ENCODE measurements at regions not wholly inside any gene's neighbourhood (a gene's known extent, or its start where the extent isn't known, plus 50 kb on each side); places are given as distances from the start of the nearest gene placed in this dataset.
"Not testable (repeated sequence)": the region's sequence is repeated elsewhere in the genome, so short reads cannot be mapped to it uniquely, and the experiment has no call there.

- Mint-ChIP-seq H3K27me3 (ENCODE audit: low read depth in 2 of 2) (peaks cover 16 to 23% of the 10 kb centered on the region in 2 donors), H3K4me1 (peaks cover 7 to 19% of the 10 kb centered on the region in 2 donors)
- H3K36me3 Mint-ChIP-seq; H3K4me3 Mint-ChIP-seq; H3K9me3 ChIP-seq (ENCODE audit: control insufficient read depth, insufficient read depth, low read length); H3K9me3 Mint-ChIP-seq; intact Hi-C loops (cut with micrococcal nuclease); H3K36me3 ChIP-seq (ENCODE audit: control insufficient read depth, insufficient read depth, low read length); H3K27me3 ChIP-seq (ENCODE audit: control insufficient read depth, insufficient read depth, low read length); H3K27ac ChIP-seq (ENCODE audit: low read length); H3K4me3 ChIP-seq (ENCODE audit: low read length); ATAC-seq; H3K27ac Mint-ChIP-seq: not testable (repeated sequence)
- DNase-seq, result peak in 1 of 2 donors; percentile 1
- peaks cover 15% of the 10 kb centered on the region for H3K4me1 ChIP-seq (ENCODE audit: control insufficient read depth, insufficient read depth, low read length)
- WGBS (ENCODE audit: insufficient coverage), result 60% methylated on average over 15 of the region's 21 CpGs
These were observed 117.3 kb downstream of the PPIAL4A start for GRCh38 chr1:121006826-121007225.

- peak overlapping the region; percentile 69 for H3K4me3 Mint-ChIP-seq
- peak in 1 of 2 donors; percentile 2 for DNase-seq
- H3K4me1 ChIP-seq (ENCODE audit: control insufficient read depth, insufficient read depth, low read length), result peaks cover 15% of the 10 kb centered on the region
- H3K9me3 Mint-ChIP-seq; intact Hi-C loops (cut with micrococcal nuclease); H3K27ac Mint-ChIP-seq; H3K27ac ChIP-seq (ENCODE audit: low read length); H3K27me3 ChIP-seq (ENCODE audit: control insufficient read depth, insufficient read depth, low read length); H3K4me3 ChIP-seq (ENCODE audit: low read length); ATAC-seq; H3K36me3 ChIP-seq (ENCODE audit: control insufficient read depth, insufficient read depth, low read length); H3K9me3 ChIP-seq (ENCODE audit: control insufficient read depth, insufficient read depth, low read length); H3K36me3 Mint-ChIP-seq: not testable (repeated sequence)
- H3K4me1 Mint-ChIP-seq, result peaks cover 7 to 19% of the 10 kb centered on the region in 2 donors
- 40% methylated on average over 6 of the region's 10 CpGs for WGBS (ENCODE audit: insufficient coverage)
- peaks cover 16 to 23% of the 10 kb centered on the region in 2 donors for H3K27me3 Mint-ChIP-seq (ENCODE audit: low read depth in 2 of 2)
These were observed 118.2 kb downstream of the PPIAL4A start for GRCh38 chr1:121007755-121008154.

GRCh38 chr1:121008512-121009215 lies 119.1 kb downstream of the PPIAL4A start:
- H3K27ac ChIP-seq (ENCODE audit: low read length); H3K4me3 ChIP-seq (ENCODE audit: low read length); H3K9me3 ChIP-seq (ENCODE audit: control insufficient read depth, insufficient read depth, low read length); H3K27ac Mint-ChIP-seq; H3K27me3 ChIP-seq (ENCODE audit: control insufficient read depth, insufficient read depth, low read length); intact Hi-C loops (cut with micrococcal nuclease); H3K36me3 ChIP-seq (ENCODE audit: control insufficient read depth, insufficient read depth, low read length); H3K36me3 Mint-ChIP-seq; H3K9me3 Mint-ChIP-seq: not testable (repeated sequence)
- peaks cover 7 to 19% of the 10 kb centered on the region in 2 donors for H3K4me1 Mint-ChIP-seq
- 11% methylated on average over 32 of the region's 46 CpGs for WGBS (ENCODE audit: insufficient coverage)
- H3K27me3 Mint-ChIP-seq (ENCODE audit: low read depth in 2 of 2), result peaks cover 16 to 24% of the 10 kb centered on the region in 2 donors
- DNase-seq (peak in 1 of 2 donors; percentile 23), ATAC-seq (peak in 2 of 3 donors; percentile 10 to 12)
- peaks cover 15% of the 10 kb centered on the region for H3K4me1 ChIP-seq (ENCODE audit: control insufficient read depth, insufficient read depth, low read length)
- peak overlapping the region; percentile 80 for H3K4me3 Mint-ChIP-seq

GRCh38 chr1:121009216-121010057 lies 119.9 kb downstream of the PPIAL4A start:
- peak; percentile 37 to 65 (median 38) for ATAC-seq
- intact Hi-C loops (cut with micrococcal nuclease); H3K36me3 Mint-ChIP-seq; H3K36me3 ChIP-seq (ENCODE audit: control insufficient read depth, insufficient read depth, low read length); H3K4me3 ChIP-seq (ENCODE audit: low read length); H3K9me3 Mint-ChIP-seq; H3K27ac Mint-ChIP-seq; H3K9me3 ChIP-seq (ENCODE audit: control insufficient read depth, insufficient read depth, low read length); H3K27ac ChIP-seq (ENCODE audit: low read length); H3K27me3 ChIP-seq (ENCODE audit: control insufficient read depth, insufficient read depth, low read length): not testable (repeated sequence)
- Mint-ChIP-seq H3K27me3 (ENCODE audit: low read depth in 2 of 2) (peaks cover 16 to 26% of the 10 kb centered on the region in 2 donors), H3K4me1 (peaks cover 7 to 19% of the 10 kb centered on the region in 2 donors), H3K4me3 (peak overlapping the region; percentile 80)
- H3K4me1 ChIP-seq (ENCODE audit: control insufficient read depth, insufficient read depth, low read length), result peaks cover 15% of the 10 kb centered on the region
- 9% methylated on average over 24 of the region's 59 CpGs for WGBS (ENCODE audit: insufficient coverage)
- DNase-seq, result peak in 1 of 2 donors; percentile 48

- peaks cover 15% of the 10 kb centered on the region for H3K4me1 ChIP-seq (ENCODE audit: control insufficient read depth, insufficient read depth, low read length)
- H3K4me3 Mint-ChIP-seq; H3K9me3 ChIP-seq (ENCODE audit: control insufficient read depth, insufficient read depth, low read length); H3K36me3 Mint-ChIP-seq; H3K9me3 Mint-ChIP-seq; H3K27me3 ChIP-seq (ENCODE audit: control insufficient read depth, insufficient read depth, low read length); ATAC-seq; H3K36me3 ChIP-seq (ENCODE audit: control insufficient read depth, insufficient read depth, low read length); H3K27ac ChIP-seq (ENCODE audit: low read length); H3K27ac Mint-ChIP-seq; H3K4me3 ChIP-seq (ENCODE audit: low read length); intact Hi-C loops (cut with micrococcal nuclease); DNase-seq: not testable (repeated sequence)
- WGBS (ENCODE audit: insufficient coverage), result no CpG with 5 or more reads among the region's 22 CpGs
- Mint-ChIP-seq H3K27me3 (ENCODE audit: low read depth in 2 of 2) (peaks cover 16 to 26% of the 10 kb centered on the region in 2 donors), H3K4me1 (peaks cover 7 to 19% of the 10 kb centered on the region in 2 donors)
These were observed 120.6 kb downstream of the PPIAL4A start for GRCh38 chr1:121010141-121010540.

GRCh38 chr1:121013181-121013580 lies 123.6 kb downstream of the PPIAL4A start:
- H3K27ac ChIP-seq (ENCODE audit: low read length); H3K27me3 ChIP-seq (ENCODE audit: control insufficient read depth, insufficient read depth, low read length); H3K36me3 Mint-ChIP-seq; H3K27ac Mint-ChIP-seq; H3K4me3 Mint-ChIP-seq; ATAC-seq; DNase-seq; H3K9me3 Mint-ChIP-seq; H3K36me3 ChIP-seq (ENCODE audit: control insufficient read depth, insufficient read depth, low read length); intact Hi-C loops (cut with micrococcal nuclease); H3K9me3 ChIP-seq (ENCODE audit: control insufficient read depth, insufficient read depth, low read length); H3K4me3 ChIP-seq (ENCODE audit: low read length): not testable (repeated sequence)
- Mint-ChIP-seq H3K4me1 (peaks cover 2 to 13% of the 10 kb centered on the region in 2 donors), H3K27me3 (ENCODE audit: low read depth in 2 of 2) (peaks cover 10 to 21% of the 10 kb centered on the region in 2 donors)
- peaks cover 14% of the 10 kb centered on the region for H3K4me1 ChIP-seq (ENCODE audit: control insufficient read depth, insufficient read depth, low read length)
- 40% methylated on average over 1 of the region's 1 CpG for WGBS (ENCODE audit: insufficient coverage)

- H3K27ac Mint-ChIP-seq; H3K9me3 Mint-ChIP-seq; H3K4me1 ChIP-seq (ENCODE audit: control insufficient read depth, insufficient read depth, low read length); H3K27ac ChIP-seq (ENCODE audit: low read length); H3K4me1 Mint-ChIP-seq; H3K36me3 Mint-ChIP-seq; H3K4me3 Mint-ChIP-seq; H3K36me3 ChIP-seq (ENCODE audit: control insufficient read depth, insufficient read depth, low read length); H3K9me3 ChIP-seq (ENCODE audit: control insufficient read depth, insufficient read depth, low read length); intact Hi-C loops (cut with micrococcal nuclease); H3K27me3 Mint-ChIP-seq (ENCODE audit: low read depth in 2 of 2); H3K4me3 ChIP-seq (ENCODE audit: low read length); H3K27me3 ChIP-seq (ENCODE audit: control insufficient read depth, insufficient read depth, low read length): not testable (repeated sequence)
- ATAC-seq (peak in 2 of 3 donors; percentile 29), DNase-seq (peak in 1 of 2 donors; percentile 43)
- 47% methylated on average over 10 of the region's 32 CpGs for WGBS (ENCODE audit: insufficient coverage)
These were observed 126.8 kb downstream of the PPIAL4A start for GRCh38 chr1:121016182-121017028.

Data from natural killer cell (primary cell).